GM18526 (cell line): ENCODE measurements at regions not wholly inside any gene's neighbourhood (a gene's known extent, or its start where the extent isn't known, plus 50 kb on each side); places are given as distances from the start of the nearest gene placed in this dataset.

Experiments used
- POLR2A ChIP-seq: IDR thresholded peaks from 3 replicates; pipeline ENCODE4 v1.6.1; 2011; ENCODE audit not compliant: insufficient read length; ENCODE audit errors: extremely low read depth

DNA sequence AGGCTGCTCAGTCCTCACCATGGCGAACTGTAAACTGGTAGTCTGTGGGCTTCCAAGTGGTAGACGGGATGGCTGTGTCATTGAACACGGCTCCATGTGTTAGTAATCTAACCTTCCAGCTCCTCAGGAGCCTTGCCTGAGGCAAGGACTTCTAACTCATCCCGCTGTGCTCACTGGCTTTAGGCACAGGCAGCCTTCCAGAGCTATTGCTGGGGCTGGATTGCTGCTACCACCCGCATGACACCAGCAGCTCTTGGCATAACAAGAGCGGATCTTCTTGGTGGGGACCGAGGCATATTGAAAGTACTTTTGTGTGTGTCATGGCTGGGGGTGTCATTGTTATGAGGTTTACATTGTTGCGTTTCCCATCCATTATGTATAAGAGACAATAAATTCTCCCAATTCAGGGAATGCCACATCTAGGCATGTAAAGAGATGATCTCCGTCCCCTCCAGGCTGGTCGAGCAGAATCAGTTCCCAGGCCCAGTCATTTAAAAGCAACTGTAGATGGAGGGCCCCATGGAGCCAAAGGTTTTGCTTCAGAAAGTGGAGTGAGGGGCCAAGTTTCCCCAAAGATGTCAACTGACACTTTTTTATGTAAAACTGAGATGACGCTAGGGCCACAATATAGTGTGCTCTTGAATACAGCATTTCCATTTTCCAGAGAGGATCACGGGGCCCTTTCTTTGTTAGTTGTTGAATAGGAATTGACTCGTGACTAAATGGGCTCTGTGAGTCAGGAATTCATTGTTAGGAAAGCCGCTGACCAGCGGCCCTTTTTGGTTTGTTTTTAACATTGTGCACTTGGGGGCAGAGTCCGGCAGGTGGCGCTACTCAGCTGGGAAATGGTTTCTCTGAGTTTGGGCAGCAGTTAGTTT lies 759.5 kb downstream of the TAF11L14 start:
- no peak for TF ChIP-seq POLR2A

DNA sequence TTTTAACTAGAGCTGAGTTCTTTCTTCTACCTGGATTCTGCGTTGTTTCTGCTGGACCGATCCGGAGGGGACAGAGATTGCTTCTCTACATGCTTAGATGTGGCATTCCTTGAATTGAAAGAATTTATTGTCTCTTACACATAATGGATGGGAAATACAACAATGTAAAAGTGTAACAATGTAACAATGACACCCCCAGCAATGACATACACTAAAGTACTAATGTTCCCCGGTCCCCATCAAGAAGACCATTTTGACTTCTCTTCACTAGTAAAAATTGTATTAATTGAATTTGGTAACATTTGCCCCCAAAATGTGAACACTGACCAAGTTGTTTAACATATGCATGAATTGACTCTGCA lies 760.2 kb downstream of the TAF11L14 start:
- TF ChIP-seq POLR2A: no peak

DNA sequence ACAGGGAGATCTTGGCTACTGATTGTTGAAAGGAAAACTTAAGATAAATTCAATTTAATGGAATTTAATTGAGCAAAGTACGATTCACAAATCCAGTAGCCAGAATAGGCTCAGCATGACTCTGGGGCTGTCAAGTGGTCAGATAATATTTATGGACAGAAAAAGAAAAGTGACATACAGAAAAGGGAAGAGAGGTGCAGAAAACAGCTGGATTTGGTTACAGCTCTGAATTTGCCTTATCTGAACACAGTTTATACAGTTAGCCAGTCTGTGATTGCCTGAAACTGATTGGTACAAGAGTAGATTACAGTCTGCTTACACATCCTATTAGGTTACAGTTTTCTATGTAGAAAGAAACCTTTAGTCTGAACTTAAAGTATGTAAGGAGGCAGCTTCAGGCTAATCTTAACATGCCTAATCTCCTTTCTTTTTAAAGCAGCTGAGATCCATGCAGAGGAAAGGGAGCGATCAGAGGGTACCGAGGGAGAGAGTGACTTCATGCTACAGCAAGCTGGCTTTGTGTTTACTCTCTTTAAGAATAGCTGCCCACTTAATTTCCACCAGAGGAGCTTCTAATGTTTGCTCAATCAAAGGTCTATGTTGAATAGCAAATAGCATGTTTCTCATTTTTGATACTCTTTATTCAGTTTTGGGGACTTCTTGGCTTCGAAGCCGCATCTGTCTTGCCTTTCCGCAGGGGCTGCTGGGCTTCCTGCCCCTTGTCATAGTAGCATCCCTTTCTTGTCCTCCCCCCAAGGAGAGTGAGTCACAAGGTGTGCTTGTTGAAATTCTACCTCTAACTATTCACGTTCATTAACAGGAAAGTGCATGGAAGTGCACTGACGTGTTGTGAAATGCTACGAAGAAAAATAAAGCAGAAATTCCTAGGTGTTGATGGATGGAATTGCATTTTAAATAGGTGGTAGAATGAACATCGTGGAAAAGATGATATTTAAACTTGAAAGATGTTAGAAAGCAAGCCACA lies 761.2 kb downstream of the TAF11L14 start:
- TF ChIP-seq POLR2A: no peak

DNA sequence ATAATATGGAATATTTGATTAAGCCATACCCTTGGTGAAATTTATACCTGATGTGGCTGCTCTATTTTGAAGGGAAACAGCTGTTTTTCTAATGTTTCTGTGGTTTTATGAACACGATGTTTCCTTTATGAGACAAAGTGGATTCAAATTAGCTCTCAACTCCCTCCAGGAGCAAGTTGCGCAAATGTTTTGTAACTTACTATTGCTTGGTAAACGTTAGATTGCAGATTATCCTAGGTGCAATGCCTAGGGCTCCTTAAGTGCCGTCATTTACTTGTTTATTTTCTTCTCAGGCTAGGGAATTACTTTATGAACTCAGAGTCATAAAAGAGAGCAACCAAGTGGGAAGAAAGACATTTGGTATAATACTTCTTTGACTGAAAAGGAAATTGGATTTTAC lies 763.1 kb downstream of the TAF11L14 start:
- no peak for TF ChIP-seq POLR2A

DNA sequence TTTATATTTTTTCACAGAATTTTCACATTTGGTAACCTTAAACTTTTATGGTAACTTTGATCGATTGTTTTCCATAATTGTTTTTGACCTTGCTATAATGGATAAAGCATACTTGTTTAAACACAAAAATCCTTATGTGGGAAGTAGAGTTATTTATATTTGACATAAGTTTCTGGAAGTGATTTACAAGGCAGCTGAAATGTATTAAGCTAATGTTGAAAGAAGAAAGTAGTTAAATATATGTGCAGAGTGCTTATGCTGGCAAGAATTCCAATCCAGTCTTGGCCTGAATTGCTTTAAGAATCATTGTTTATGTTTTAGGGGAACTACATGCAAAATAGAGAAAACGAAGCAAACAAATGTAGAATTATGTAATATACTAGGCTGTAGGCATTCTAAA lies 763.6 kb downstream of the TAF11L14 start:
- TF ChIP-seq POLR2A: no peak

DNA sequence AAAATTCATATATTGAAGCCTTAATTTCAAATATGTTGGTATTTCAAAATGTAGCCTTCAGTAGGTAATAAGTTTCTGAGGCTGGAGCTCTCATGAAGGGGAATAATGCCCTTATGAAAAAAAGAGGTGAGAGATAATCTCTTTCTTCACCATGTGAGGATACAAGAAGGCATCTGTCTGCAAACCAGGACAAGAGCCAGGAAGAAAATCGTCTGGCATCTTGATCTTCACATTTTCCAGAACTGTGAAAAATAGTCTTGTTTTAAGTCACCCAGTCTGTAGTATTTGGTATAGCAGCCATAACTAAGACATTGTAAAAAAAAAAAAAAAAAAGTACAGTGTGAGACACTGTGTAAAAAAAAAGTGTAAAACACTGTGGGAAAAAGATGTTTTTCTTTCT lies 768.9 kb downstream of the TAF11L14 start:
- no peak for TF ChIP-seq POLR2A

DNA sequence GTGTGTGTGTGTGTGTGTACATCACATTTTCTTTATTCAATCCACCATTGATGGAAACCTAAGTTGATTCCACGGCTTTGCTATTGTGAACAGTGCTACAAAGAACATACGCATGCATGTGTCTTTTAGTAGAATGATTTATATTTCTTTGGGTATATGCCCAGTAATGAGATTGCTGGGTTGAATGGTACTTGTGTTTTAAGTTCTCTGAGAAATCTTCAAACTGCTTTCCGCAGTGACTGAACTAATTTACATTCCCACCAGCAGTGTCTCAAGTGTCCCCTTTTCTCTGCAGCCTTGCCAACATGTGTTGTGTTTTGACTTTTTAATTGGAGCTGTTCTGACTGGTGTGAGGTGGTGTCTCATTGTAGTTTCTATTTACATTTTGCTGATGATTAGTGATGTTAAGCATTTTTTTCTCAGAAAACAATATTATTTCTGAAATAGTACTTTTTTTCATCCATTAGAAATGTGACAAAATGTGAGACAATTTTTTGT lies 769.7 kb downstream of the TAF11L14 start:
- no peak for TF ChIP-seq POLR2A

DNA sequence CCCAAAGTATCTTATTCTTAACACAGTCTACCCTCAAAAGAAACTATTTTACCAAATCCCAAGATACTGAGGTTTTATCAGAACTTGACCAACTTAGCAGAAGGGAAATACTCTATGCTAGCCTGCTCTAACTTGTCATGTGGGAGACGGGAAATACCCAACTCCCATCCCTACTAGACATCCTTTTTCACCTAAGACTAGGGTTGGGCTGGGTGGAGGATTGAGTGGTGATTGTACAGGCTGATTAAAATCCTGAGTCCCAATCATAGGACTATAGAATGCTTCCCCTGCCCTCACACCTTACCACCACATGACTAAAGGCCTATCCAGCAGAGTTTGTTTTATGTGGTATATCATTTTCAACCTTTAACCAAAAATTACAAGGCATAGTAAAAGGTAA lies 786.5 kb downstream of the TAF11L14 start:
- no peak for TF ChIP-seq POLR2A

DNA sequence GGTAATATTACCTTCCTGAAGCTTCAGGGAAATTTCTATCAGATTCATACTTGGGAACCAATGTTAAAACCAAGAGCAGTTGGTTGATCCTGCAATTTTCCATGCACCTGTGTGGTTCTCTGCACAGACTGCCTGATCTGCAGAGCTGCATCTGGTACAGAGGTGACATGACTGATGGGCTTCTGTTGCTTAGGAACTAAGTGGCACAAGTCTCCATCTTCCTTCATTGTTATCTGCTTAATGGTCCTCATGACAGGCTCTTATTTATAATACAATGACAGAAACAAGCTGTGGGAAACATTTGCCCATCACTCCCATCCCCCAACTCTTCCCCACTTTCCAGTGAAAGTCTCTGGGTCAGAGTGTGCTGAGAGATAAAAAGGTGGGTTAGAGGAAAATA lies 799.1 kb downstream of the TAF11L14 start:
- TF ChIP-seq POLR2A: no peak

DNA sequence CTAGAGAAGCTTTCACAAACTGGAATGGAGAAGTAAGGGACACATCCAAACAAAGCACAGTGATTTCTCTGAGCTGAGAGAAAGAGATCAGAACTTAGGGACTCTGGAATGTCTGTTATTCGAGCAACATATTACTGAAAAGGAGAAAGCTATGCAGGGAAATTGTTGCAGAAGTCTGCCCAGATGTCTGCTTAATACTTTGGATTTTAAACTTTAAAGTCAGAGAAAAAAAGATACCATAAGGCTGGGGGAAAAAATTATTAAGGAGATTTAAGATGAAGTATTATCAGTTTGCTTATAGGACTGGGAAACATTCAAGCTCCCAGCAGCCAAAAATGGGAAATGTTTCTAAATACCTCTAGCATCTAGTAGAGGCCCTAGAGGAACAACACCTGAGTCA lies 803.9 kb downstream of the TAF11L14 start:
- TF ChIP-seq POLR2A: no peak

DNA sequence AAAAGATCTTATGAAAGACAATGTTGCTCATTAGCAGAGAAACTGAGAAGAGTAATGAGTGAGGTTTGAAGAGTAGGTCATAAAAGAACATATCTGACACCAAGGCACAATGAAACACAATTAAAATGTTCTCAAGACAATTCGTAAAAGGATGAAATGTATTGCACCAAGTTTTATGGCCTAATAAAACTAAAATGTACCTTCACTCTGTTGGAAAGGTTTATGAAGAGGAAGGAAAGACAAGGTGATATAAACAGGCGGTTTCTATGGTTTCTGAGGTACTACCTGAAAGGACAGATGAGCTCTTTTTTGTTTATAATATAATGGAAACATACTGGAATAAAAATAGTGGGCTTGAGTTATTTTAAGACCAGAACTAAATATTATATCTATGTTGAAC lies 821.3 kb downstream of the TAF11L14 start:
- TF ChIP-seq POLR2A: no peak

DNA sequence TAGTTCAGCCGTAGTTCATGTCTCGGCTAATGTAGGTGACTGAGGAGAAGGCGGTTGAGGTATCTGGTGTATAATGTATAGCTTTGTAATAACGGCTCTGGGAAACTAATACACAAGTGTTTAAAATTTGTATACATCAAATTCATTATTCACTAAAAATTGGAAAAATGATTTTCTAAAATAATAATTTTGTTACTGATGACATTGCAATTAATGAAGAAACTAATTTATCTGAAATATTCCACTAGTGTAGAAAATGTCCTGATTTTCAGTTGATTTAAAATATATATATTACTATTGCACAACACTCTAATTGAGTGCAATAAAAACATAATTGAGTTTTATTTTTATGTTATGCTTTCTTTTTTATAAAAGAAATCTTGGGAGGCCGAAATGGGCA lies 823.0 kb downstream of the TAF11L14 start:
- no peak for TF ChIP-seq POLR2A

DNA sequence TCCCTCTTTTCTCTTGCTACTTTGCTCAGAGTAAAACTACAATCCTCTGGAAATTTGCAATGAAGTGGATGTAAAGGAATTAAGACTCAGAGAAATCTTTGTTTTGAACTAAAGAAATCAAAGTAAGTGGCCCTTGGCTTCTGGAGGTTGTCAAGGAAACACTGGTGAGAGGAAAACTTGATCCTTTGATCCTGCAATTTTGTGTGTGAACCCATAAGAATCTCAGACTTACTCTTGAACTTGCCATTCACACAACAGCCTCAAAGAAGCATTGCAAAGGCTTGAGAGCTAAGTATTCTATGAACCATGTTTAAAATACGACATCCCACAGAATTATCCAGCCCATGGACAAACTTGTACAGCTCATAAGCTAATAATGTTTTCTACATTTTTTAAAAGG lies 827.5 kb downstream of the TAF11L14 start:
- TF ChIP-seq POLR2A: no peak

DNA sequence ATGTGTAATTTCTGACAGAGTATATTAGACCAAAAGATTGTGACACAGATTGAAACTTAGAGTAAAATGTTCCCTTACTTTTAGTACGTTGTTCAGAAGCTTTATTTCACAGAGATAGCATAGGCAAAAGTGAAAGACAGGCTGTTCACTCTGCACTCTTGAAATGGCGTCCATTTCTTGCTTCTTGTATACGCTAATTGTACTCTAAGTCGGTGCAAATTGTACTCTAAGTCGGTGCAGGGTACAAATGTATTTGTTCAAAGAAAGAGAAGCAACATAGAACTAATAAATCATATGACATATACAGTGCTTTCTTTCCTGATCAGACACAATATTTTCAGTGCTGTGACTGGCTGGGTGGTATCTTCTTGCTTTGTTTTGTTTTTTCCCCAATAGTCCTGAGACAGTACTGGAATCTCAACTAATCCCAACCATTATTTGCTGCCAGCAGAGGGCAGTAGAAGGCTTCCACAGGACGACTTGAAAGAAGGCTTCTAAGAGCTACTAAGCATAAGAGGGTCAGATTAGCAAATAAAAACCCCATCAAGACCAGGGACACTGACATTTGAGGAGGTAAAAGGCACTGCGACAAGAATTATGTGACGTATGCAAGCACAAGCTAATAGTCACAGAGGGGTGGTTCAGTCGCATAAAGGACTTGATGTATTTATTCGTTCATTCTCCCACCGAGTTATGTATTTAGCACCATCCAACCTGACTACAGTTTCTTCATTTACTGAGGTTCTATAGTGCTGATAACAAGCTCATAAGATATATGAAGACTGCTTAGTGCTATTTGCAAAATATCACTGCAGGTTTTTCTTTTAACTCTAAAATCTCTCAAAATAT lies 831.8 kb downstream of the TAF11L14 start:
- TF ChIP-seq POLR2A: no peak

DNA sequence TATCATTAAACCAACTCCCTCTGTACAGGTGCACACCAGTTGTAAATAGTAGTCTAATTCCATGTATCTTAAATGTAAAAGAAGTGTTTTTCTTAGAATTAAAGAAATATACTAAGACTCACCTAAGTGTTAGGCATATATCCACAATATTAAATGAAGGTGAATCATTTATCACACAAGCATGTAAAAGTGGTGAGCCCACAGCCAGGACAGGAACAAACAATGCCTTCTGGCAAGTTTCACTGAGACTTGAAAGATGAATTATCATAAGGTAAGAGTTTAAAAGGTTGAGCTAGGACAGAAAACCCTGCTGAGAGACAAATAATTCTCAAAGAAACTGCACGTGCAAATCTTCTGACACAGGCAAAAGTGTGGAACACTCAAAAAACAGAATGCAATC lies 832.5 kb downstream of the TAF11L14 start:
- no peak for TF ChIP-seq POLR2A
